H1 (cell line): ENCODE measurements at regions not wholly inside any gene's neighbourhood (a gene's known extent, or its start where the extent isn't known, plus 50 kb on each side); places are given as distances from the start of the nearest gene placed in this dataset.

Experiments
- CTCF ChIA-PET: fragments of 300-600 bp; sonication (Branson Sonifier 250); formaldehyde crosslinking; loops from one replicate; lab custom pipeline; 2021; ENCODE audit not compliant: partially characterized antibody; lab: Charles Lee
- POLR2A ChIA-PET: fragments of 300-600 bp; sonication (Branson Sonifier 250); formaldehyde crosslinking; loops from one replicate; lab custom pipeline; 2021; ENCODE audit warnings: inconsistent platforms; ENCODE audit not compliant: partially characterized antibody; lab: Charles Lee
- DNase-seq, 2 experiments: peaks; one replicate each; pipeline versions ENCODE4 v3.0.0 to v3.0.0-alpha.2; 2010 to 2022; ENCODE audit warnings: low spot score in 2 of 2, low read depth in 1 of 2, mixed read lengths in 1 of 2
- FAIRE-seq: peaks from 2 replicates; lab custom pipeline; 2011; peaks lifted over from hg19 to GRCh38; lab: Jason Lieb, UNC
- H2AFZ ChIP-seq: 2 replicates; pipeline ENCODE4 v1.8.1; 2012; ENCODE audit warnings: low read length, inconsistent platforms
- H2AK5ac ChIP-seq: 2 replicates; pipeline ENCODE4 v1.6.1; 2013; ENCODE audit warnings: low read depth, low read length
- H2BK120ac ChIP-seq: replicated peaks from 2 replicates; pipeline ENCODE3; 2013; ENCODE audit warnings: low read depth, low read length, inconsistent platforms
- H2BK12ac ChIP-seq: 2 replicates; pipeline ENCODE4 v1.6.1; 2013; ENCODE audit warnings: low read depth, low read length
- H2BK15ac ChIP-seq: 2 replicates; pipeline ENCODE4 v1.6.1; 2013; ENCODE audit warnings: low read length
- H2BK20ac ChIP-seq: 2 replicates; pipeline ENCODE4 v1.6.1; 2013; ENCODE audit warnings: low read length
- H2BK5ac ChIP-seq: 2 replicates; pipeline ENCODE4 v1.6.1; 2013; ENCODE audit warnings: low read depth, low read length
- H3K14ac ChIP-seq: 2 replicates; pipeline ENCODE4 v1.6.1; 2013; ENCODE audit warnings: inconsistent platforms; ENCODE audit not compliant: insufficient read length
- H3K18ac ChIP-seq: 2 replicates; pipeline ENCODE4 v1.6.1; 2013; ENCODE audit warnings: low read length; ENCODE audit errors: extremely low read depth
- H3K23ac ChIP-seq: 2 replicates; pipeline ENCODE4 v1.6.1; 2013; ENCODE audit warnings: inconsistent platforms; ENCODE audit not compliant: insufficient read length
- H3K23me2 ChIP-seq: 2 replicates; pipeline ENCODE4 v1.6.1; 2013; ENCODE audit warnings: low read depth, low read length
- H3K27ac ChIP-seq: 2 replicates; pipeline ENCODE4 v1.6.1; 2011; ENCODE audit warnings: low read depth, low read length, inconsistent platforms
- H3K27me3 ChIP-seq, 4 experiments: replicated peaks in 1 of 4; 1 replicate in 1 of 4; 2 replicates in 3 of 4; pipeline versions ENCODE4 v1.6.1 to v1.8.1; 2011 to 2013; ENCODE audit warnings: low read length in 3 of 4, mild to moderate bottlenecking in 3 of 4, inconsistent platforms in 2 of 4, mixed read lengths in 2 of 4, moderate library complexity in 1 of 4; ENCODE audit not compliant: control insufficient read depth in 3 of 4, insufficient read depth in 3 of 4; ENCODE audit errors: extremely low read depth in 1 of 4
- H3K36me3 ChIP-seq, 4 experiments: 2 replicates each; pipeline versions ENCODE4 v1.6.1 to v1.8.1; 2011 to 2013; ENCODE audit warnings: mild to moderate bottlenecking in 4 of 4, low read length in 3 of 4, moderate library complexity in 2 of 4, control low read depth in 1 of 4, inconsistent platforms in 1 of 4; ENCODE audit not compliant: insufficient read depth in 4 of 4, control insufficient read depth in 2 of 4
- H3K4ac ChIP-seq: replicated peaks from 2 replicates; pipeline ENCODE3; 2013; ENCODE audit warnings: low read length, low read depth, mixed read lengths, inconsistent platforms; ENCODE audit not compliant: insufficient read length
- H3K4me1 ChIP-seq, 4 experiments: replicated peaks in 1 of 4; 1 replicate in 1 of 4; 2 replicates in 3 of 4; pipeline versions ENCODE4 v1.6.1 to v1.8.1; 2011 to 2013; ENCODE audit warnings: low read length in 3 of 4, inconsistent platforms in 2 of 4, mixed read lengths in 1 of 4; ENCODE audit not compliant: insufficient read depth in 4 of 4, control insufficient read depth in 3 of 4
- H3K4me2 ChIP-seq, 2 experiments: 2 replicates each; pipeline versions ENCODE4 v1.6.1 to v1.8.1; 2011 to 2013; ENCODE audit warnings: low read depth in 2 of 2, low read length in 2 of 2, control low read depth in 1 of 2, inconsistent platforms in 1 of 2, mild to moderate bottlenecking in 1 of 2; ENCODE audit not compliant: insufficient read depth in 1 of 2
- H3K4me3 ChIP-seq, 4 experiments: fragments of 200-600, 300-600 bp in 1 of 4; sonication (generic), shearing (Covaris generic), sonication (Bioruptor Twin) in 1 of 4; 2 replicates each; pipeline versions ENCODE4 v1.5.1 to v1.8.1; 2011 to 2016; ENCODE audit warnings: low read length in 4 of 4, low read depth in 3 of 4, control low read depth in 2 of 4, inconsistent platforms in 2 of 4, mild to moderate bottlenecking in 2 of 4, mixed read lengths in 1 of 4, moderate library complexity in 1 of 4; ENCODE audit not compliant: insufficient read depth in 2 of 4; ENCODE audit errors: extremely low read depth in 1 of 4
- H3K56ac ChIP-seq: replicated peaks from 2 replicates; pipeline ENCODE3; 2013; ENCODE audit warnings: low read depth, mild to moderate bottlenecking, mixed read lengths, low read length, inconsistent platforms; ENCODE audit not compliant: insufficient read length
- H3K79me1 ChIP-seq: 2 replicates; pipeline ENCODE4 v1.6.1; 2013; ENCODE audit warnings: low read depth, low read length, control low read depth
- H3K79me2 ChIP-seq, 2 experiments: 2 replicates each; pipeline versions ENCODE4 v1.6.1 to v1.8.1; 2012 to 2013; ENCODE audit warnings: low read length in 2 of 2, mild to moderate bottlenecking in 2 of 2, inconsistent platforms in 1 of 2; ENCODE audit not compliant: insufficient read depth in 2 of 2, control insufficient read depth in 1 of 2
- H3K9ac ChIP-seq, 4 experiments: replicated peaks in 1 of 4; 1 replicate in 1 of 4; 2 replicates in 3 of 4; pipeline versions ENCODE4 v1.6.1 to v1.8.1; 2011 to 2013; ENCODE audit warnings: low read depth in 3 of 4, low read length in 3 of 4, control low read depth in 2 of 4, mild to moderate bottlenecking in 2 of 4, moderate library complexity in 2 of 4, inconsistent platforms in 1 of 4; ENCODE audit errors: extremely low read depth in 1 of 4
- H3K9me3 ChIP-seq, 2 experiments: 2 replicates each; pipeline versions ENCODE4 v1.6.1 to v1.8.1; 2012 to 2013; ENCODE audit warnings: mild to moderate bottlenecking in 2 of 2, moderate library complexity in 2 of 2, control low read depth in 1 of 2, inconsistent platforms in 1 of 2, low read depth in 1 of 2, low read length in 1 of 2, mixed read lengths in 1 of 2; ENCODE audit not compliant: insufficient read depth in 2 of 2
- H4K20me1 ChIP-seq, 2 experiments: replicated peaks in 1 of 2; 2 replicates each; pipeline versions ENCODE3 to v1.8.1; 2011 to 2013; ENCODE audit warnings: inconsistent platforms in 2 of 2, low read length in 2 of 2, mild to moderate bottlenecking in 1 of 2; ENCODE audit not compliant: insufficient read depth in 2 of 2, control insufficient read depth in 1 of 2
- H4K5ac ChIP-seq: 2 replicates; pipeline ENCODE4 v1.6.1; 2013; ENCODE audit warnings: low read length, low read depth, mixed read lengths, inconsistent platforms; ENCODE audit not compliant: insufficient read length
- H4K8ac ChIP-seq: 2 replicates; pipeline ENCODE4 v1.8.0; 2013; ENCODE audit warnings: mild to moderate bottlenecking, moderate library complexity, low read length, inconsistent platforms; ENCODE audit not compliant: insufficient read depth; ENCODE audit errors: extremely low read depth
- H4K91ac ChIP-seq: replicated peaks from 2 replicates; pipeline ENCODE3; 2013; ENCODE audit warnings: low read length, mixed read lengths, inconsistent platforms; ENCODE audit not compliant: insufficient read length
- BACH1 ChIP-seq: IDR thresholded peaks from 2 replicates; pipeline ENCODE4 v1.6.1; 2012; ENCODE audit warnings: low read length, improper control_type of control experiment
- CBX8 ChIP-seq: fragments of 300-800, 300-1000 bp; sonication (generic); IDR thresholded peaks from 2 replicates; pipeline ENCODE4 v1.7.1; 2016; ENCODE audit warnings: low read depth, low read length, borderline replicate concordance
- JUND ChIP-seq: IDR thresholded peaks from 2 replicates; pipeline ENCODE4 v1.6.1; 2011; ENCODE audit warnings: mild to moderate bottlenecking, improper control_type of control experiment, low read length
- KDM5A ChIP-seq: fragments of 200-600 bp; IDR thresholded peaks from 2 replicates; pipeline ENCODE4 v1.7.1; 2012; ENCODE audit warnings: mild to moderate bottlenecking, low read length, inconsistent platforms, mixed read lengths
- RBBP5 ChIP-seq: IDR thresholded peaks from 2 replicates; pipeline ENCODE4 v1.7.1; 2012; ENCODE audit warnings: low read depth, mild to moderate bottlenecking, inconsistent platforms, low read length, moderate library complexity, borderline replicate concordance
- RNF2 ChIP-seq: fragments of 200-900, 300-1000 bp; sonication (generic); IDR thresholded peaks from 2 replicates; pipeline ENCODE4 v1.7.1; 2016; ENCODE audit warnings: borderline replicate concordance, low read depth, mild to moderate bottlenecking, antibody characterized with exemption, low read length; ENCODE audit not compliant: poor library complexity, severe bottlenecking; ENCODE audit errors: missing control alignments
- SP2 ChIP-seq: IDR thresholded peaks from 2 replicates; pipeline ENCODE4 v1.6.1; 2012; ENCODE audit warnings: mild to moderate bottlenecking, low read length, inconsistent platforms
- WGBS, 2 experiments: shearing (Covaris generic) in 1 of 2; methylation state at CpG; one replicate each; pipeline versions ENCODE4 v1.1.6 to v1.1.7; 2013 to 2015; ENCODE audit warnings: low lambda C conversion rate in 2 of 2, mixed read lengths in 2 of 2, inconsistent platforms in 1 of 2, low coverage in 1 of 2, missing lambda C conversion rate in 1 of 2; ENCODE audit not compliant: insufficient replicate concordance in 2 of 2, insufficient coverage in 1 of 2, insufficient read length in 1 of 2; ENCODE audit errors: extremely low coverage in 1 of 2, missing lambda C conversion rate in 1 of 2; 5-methylcytosine and 5-hydroxymethylcytosine counted together
- TF ChIP-seq, protein P1 (sequence below): IDR thresholded peaks from 2 replicates; pipeline ENCODE4 v1.6.1; 2012; ENCODE audit warnings: low read length, inconsistent platforms
- TF ChIP-seq, protein P2 (sequence below): IDR thresholded peaks from 2 replicates; pipeline ENCODE4 v1.6.1; 2012; ENCODE audit warnings: inconsistent platforms
- TF ChIP-seq, protein P3 (sequence below): IDR thresholded peaks from 2 replicates; pipeline ENCODE4 v1.6.1; 2011; ENCODE audit warnings: low read depth, mild to moderate bottlenecking, low read length; ENCODE audit not compliant: insufficient read depth

DNA sequence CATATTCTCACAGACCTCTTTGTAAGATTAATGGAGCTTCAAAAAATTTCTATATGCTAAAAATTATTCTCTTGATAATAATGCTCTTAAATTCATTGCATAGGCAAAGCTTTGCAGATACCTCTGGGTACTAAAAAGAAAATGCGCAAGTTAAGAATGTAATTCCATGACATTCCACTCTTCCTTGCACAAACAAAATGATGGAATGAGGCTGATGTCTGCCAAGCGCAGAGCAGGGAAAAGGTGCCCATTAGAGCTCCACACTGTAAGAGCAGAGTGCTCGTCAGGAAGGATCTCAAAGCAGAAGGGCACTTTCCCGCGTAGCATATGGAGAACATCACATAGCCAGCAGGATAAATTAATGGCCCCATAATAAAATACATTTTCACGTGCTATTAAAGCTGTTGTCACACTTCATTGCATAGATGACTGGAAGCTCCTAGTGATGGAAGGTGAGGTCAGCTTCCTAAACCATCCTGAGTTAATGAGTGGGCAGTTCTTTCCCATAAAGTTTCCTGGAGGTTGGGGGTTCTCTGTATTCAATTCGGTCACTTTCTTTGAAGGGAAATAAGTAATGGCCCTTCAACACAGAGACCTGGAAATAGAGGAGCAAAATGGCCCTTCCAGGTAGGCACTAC is 1058.9 kb downstream of the GALC start:
- ChIA-PET POLR2A (interaction anchor here (0.6 kb wide), 1 partner anchor 792 kb away, joined by 3 read pairs; no protein-coding TSS in a partner anchor), CTCF (interaction anchor here (0.6 to 1.5 kb wide), 4 partner anchors 8 to 679 kb away, joined by 3 to 4 read pairs (median 3); no protein-coding TSS in a partner anchor)
- Histone ChIP-seq H2AFZ (no peak overlapping the region), H3K79me1 (no peaks in the 10 kb centered on the region), H3K27ac (no peak overlapping the region), H3K27me3 (no peaks in the 10 kb centered on the region), H4K5ac (no peak overlapping the region), H2BK5ac (no peak overlapping the region), H3K4me1 (no peaks in the 10 kb centered on the region), H3K4me2 (no peak overlapping the region), H3K18ac (no peak overlapping the region), H2BK20ac (no peak overlapping the region), H2BK15ac (no peak overlapping the region), H3K23me2 (no peaks in the 10 kb centered on the region), H2AK5ac (no peak overlapping the region), H3K36me3 (no peaks in the 10 kb centered on the region), H3K56ac (no peak overlapping the region), H4K91ac (no peak overlapping the region), H3K9ac (no peak overlapping the region), H4K8ac (no peak overlapping the region), H2BK120ac (no peak overlapping the region), H3K14ac (no peak overlapping the region), H3K23ac (no peak overlapping the region), H4K20me1 (no peaks in the 10 kb centered on the region), H3K9me3 (no peaks in the 10 kb centered on the region), H3K4me3 (no peak overlapping the region), H3K4ac (no peak overlapping the region), H3K79me2 (no peaks in the 10 kb centered on the region), H2BK12ac (no peak overlapping the region)
- no peak for DNase-seq
- FAIRE-seq: no peak
- WGBS, 2 experiments: 87% methylated on average over 7 of the region's 7 CpGs; no CpG with 5 or more reads in 1 of the 2 experiments
- TF ChIP-seq JUND (no peak), KDM5A (no peak), RBBP5 (no peak), CBX8 (no peak), RNF2 (no peak), BACH1 (no peak), SP2 (no peak)
- TF ChIP-seq, protein P1, sequence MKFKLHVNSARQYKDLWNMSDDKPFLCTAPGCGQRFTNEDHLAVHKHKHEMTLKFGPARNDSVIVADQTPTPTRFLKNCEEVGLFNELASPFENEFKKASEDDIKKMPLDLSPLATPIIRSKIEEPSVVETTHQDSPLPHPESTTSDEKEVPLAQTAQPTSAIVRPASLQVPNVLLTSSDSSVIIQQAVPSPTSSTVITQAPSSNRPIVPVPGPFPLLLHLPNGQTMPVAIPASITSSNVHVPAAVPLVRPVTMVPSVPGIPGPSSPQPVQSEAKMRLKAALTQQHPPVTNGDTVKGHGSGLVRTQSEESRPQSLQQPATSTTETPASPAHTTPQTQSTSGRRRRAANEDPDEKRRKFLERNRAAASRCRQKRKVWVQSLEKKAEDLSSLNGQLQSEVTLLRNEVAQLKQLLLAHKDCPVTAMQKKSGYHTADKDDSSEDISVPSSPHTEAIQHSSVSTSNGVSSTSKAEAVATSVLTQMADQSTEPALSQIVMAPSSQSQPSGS: no peak
- TF ChIP-seq, protein P2, sequence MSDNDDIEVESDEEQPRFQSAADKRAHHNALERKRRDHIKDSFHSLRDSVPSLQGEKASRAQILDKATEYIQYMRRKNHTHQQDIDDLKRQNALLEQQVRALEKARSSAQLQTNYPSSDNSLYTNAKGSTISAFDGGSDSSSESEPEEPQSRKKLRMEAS: no peak
- TF ChIP-seq, protein P3, sequence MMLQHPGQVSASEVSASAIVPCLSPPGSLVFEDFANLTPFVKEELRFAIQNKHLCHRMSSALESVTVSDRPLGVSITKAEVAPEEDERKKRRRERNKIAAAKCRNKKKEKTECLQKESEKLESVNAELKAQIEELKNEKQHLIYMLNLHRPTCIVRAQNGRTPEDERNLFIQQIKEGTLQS: no peak
